ENCODE measurements at regions not wholly inside any gene's neighbourhood (a gene's known extent, or its start where the extent isn't known, plus 50 kb on each side); places are given as distances from the start of the nearest gene placed in this dataset.

- Histone ChIP-seq H3K9ac (no peak overlapping the region), H3K79me2 (ENCODE audit: insufficient read depth) (no peaks in the 10 kb centered on the region), H3K9me2 (ENCODE audit: insufficient read depth) (no peaks in the 10 kb centered on the region), H3F3A (ENCODE audit: insufficient read depth) (no peaks in the 10 kb centered on the region), H3K27me3 (replicated peaks; ENCODE audit: insufficient read depth) (no peaks in the 10 kb centered on the region), H3K4me1 (ENCODE audit: insufficient read depth) (no peaks in the 10 kb centered on the region), H4K20me1 (ENCODE audit: insufficient read depth) (no peaks in the 10 kb centered on the region), H3K4me3 (no peak overlapping the region), H2AFZ (no peak overlapping the region), H3K36me3 (ENCODE audit: low read depth) (no peaks in the 10 kb centered on the region), H3K9me3 (ENCODE audit: low read depth) (no peaks in the 10 kb centered on the region), H3K27ac (no peak overlapping the region), H3K4me2 (ENCODE audit: unreplicated experiment) (no peak overlapping the region)
- DNase-seq: no peak
- in situ Hi-C loops (cut with MboI): no loop called here
- TF ChIP-seq EZH2phosphoT487 (IDR thresholded peaks at IDR 0.05; ENCODE audit: insufficient read depth, low read depth) (no peak), EZH2 (IDR thresholded peaks at IDR 0.05; ENCODE audit: insufficient read depth, poor library complexity, severe bottlenecking) (no peak)
- 24 to 26% methylated on average over 3 of the region's 3 CpGs for WGBS, 2 experiments (ENCODE audit: low coverage in 1 of 2, low lambda C conversion rate in 2 of 2, missing lambda C conversion rate in 2 of 2)
Observed at GRCh38 chr3:77887611-77888010, 847.7 kb downstream of the ROBO2 start.

DNA sequence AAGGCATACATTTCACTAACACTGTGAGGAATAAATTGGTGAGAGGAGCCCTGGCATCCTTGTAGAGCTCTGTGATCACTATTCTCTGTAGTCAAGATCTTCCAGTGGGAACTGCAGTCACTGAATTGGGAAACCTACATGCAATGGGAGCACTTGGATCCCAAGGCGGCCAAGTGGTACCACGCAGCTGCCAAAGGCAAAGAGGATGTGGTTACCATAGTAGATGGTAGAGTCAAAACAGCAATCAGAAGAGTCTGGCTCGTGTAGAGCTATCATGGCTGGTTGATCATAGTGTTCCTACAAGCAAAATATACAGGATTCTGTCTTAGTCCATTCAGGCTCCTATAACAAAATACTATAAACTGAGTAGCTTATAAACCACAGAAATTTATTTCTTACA is 849.7 kb downstream of the ROBO2 start:
- Histone ChIP-seq H3K9ac (no peak overlapping the region), H3K9me2 (ENCODE audit: insufficient read depth) (no peaks in the 10 kb centered on the region), H3K27ac (no peak overlapping the region), H3K9me3 (ENCODE audit: low read depth) (no peaks in the 10 kb centered on the region), H2AFZ (no peak overlapping the region), H3K4me3 (no peak overlapping the region), H3K27me3 (replicated peaks; ENCODE audit: insufficient read depth) (no peaks in the 10 kb centered on the region), H3K79me2 (ENCODE audit: insufficient read depth) (no peaks in the 10 kb centered on the region), H3F3A (ENCODE audit: insufficient read depth) (no peaks in the 10 kb centered on the region), H4K20me1 (ENCODE audit: insufficient read depth) (no peaks in the 10 kb centered on the region), H3K4me2 (ENCODE audit: unreplicated experiment) (no peak overlapping the region), H3K4me1 (ENCODE audit: insufficient read depth) (no peaks in the 10 kb centered on the region), H3K36me3 (ENCODE audit: low read depth) (no peaks in the 10 kb centered on the region)
- TF ChIP-seq EZH2 (IDR thresholded peaks at IDR 0.05; ENCODE audit: insufficient read depth, poor library complexity, severe bottlenecking) (no peak), EZH2phosphoT487 (IDR thresholded peaks at IDR 0.05; ENCODE audit: insufficient read depth, low read depth) (no peak)
- in situ Hi-C loops (cut with MboI): no loop called here
- DNase-seq: no peak
- WGBS, 2 experiments (ENCODE audit: low coverage in 1 of 2, low lambda C conversion rate in 2 of 2, missing lambda C conversion rate in 2 of 2): 45 to 49% methylated on average over 3 of the region's 3 CpGs

DNA sequence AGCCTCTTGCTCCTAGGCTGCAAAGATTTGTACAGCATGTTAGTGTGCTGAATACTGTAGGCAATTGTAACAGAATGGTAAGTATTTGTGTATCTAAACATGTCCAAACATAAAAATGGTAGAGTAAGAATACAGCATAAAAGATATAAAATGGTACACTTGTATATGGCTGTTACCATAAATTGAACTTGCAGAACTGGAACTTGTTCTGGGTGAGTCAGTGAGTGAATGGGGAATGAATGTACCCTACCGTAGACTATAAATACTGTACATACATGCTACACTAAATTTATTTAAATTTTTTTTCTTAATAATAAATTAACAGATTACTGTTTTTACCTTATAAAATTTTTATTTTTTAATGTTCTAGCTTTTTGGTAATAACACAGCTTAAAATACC is 858.7 kb downstream of the ROBO2 start:
- no peaks in the 10 kb centered on the region for H4K20me1 ChIP-seq (ENCODE audit: insufficient read depth)
- no peak overlapping the region for H2AFZ ChIP-seq
- TF ChIP-seq EZH2 (IDR thresholded peaks at IDR 0.05; ENCODE audit: insufficient read depth, poor library complexity, severe bottlenecking): no peak
- no peak for TF ChIP-seq EZH2phosphoT487 (IDR thresholded peaks at IDR 0.05; ENCODE audit: insufficient read depth, low read depth)
- no peaks in the 10 kb centered on the region for H3K9me2 ChIP-seq (ENCODE audit: insufficient read depth)
- H3K36me3 ChIP-seq (ENCODE audit: low read depth): no peaks in the 10 kb centered on the region
- no peaks in the 10 kb centered on the region for H3F3A ChIP-seq (ENCODE audit: insufficient read depth)
- H3K4me3 ChIP-seq: no peak overlapping the region
- H3K9ac ChIP-seq: no peak overlapping the region
- no peak overlapping the region for H3K27ac ChIP-seq
- no peak for DNase-seq
- no peaks in the 10 kb centered on the region for H3K27me3 ChIP-seq (replicated peaks; ENCODE audit: insufficient read depth)
- no peaks in the 10 kb centered on the region for H3K79me2 ChIP-seq (ENCODE audit: insufficient read depth)
- WGBS, 2 experiments (ENCODE audit: low coverage in 1 of 2, low lambda C conversion rate in 2 of 2, missing lambda C conversion rate in 2 of 2): 33 to 43% methylated on average over 1 of the region's 1 CpG
- H3K4me2 ChIP-seq (ENCODE audit: unreplicated experiment): no peak overlapping the region
- no peaks in the 10 kb centered on the region for H3K9me3 ChIP-seq (ENCODE audit: low read depth)
- H3K4me1 ChIP-seq (ENCODE audit: insufficient read depth): no peaks in the 10 kb centered on the region
- in situ Hi-C loops (cut with MboI): no loop called here

- in situ Hi-C loops (cut with MboI): no loop called here
- WGBS, 2 experiments (ENCODE audit: low coverage in 1 of 2, low lambda C conversion rate in 2 of 2, missing lambda C conversion rate in 2 of 2): 17 to 18% methylated on average over 1 of the region's 1 CpG
- TF ChIP-seq EZH2phosphoT487 (IDR thresholded peaks at IDR 0.05; ENCODE audit: insufficient read depth, low read depth): no peak
- no peak for TF ChIP-seq EZH2 (IDR thresholded peaks at IDR 0.05; ENCODE audit: insufficient read depth, poor library complexity, severe bottlenecking)
- Histone ChIP-seq H3K36me3 (ENCODE audit: low read depth) (no peaks in the 10 kb centered on the region), H3K4me3 (no peak overlapping the region), H3F3A (ENCODE audit: insufficient read depth) (no peaks in the 10 kb centered on the region), H3K4me2 (ENCODE audit: unreplicated experiment) (no peak overlapping the region), H3K79me2 (ENCODE audit: insufficient read depth) (no peaks in the 10 kb centered on the region), H3K27ac (no peak overlapping the region), H4K20me1 (ENCODE audit: insufficient read depth) (no peaks in the 10 kb centered on the region), H3K4me1 (ENCODE audit: insufficient read depth) (no peaks in the 10 kb centered on the region), H3K9me2 (ENCODE audit: insufficient read depth) (no peaks in the 10 kb centered on the region), H3K9me3 (ENCODE audit: low read depth) (no peaks in the 10 kb centered on the region), H3K9ac (no peak overlapping the region), H2AFZ (no peak overlapping the region), H3K27me3 (replicated peaks; ENCODE audit: insufficient read depth) (no peaks in the 10 kb centered on the region)
- DNase-seq: no peak
Observed at GRCh38 chr3:77902675-77903074, 862.8 kb downstream of the ROBO2 start.

DNA sequence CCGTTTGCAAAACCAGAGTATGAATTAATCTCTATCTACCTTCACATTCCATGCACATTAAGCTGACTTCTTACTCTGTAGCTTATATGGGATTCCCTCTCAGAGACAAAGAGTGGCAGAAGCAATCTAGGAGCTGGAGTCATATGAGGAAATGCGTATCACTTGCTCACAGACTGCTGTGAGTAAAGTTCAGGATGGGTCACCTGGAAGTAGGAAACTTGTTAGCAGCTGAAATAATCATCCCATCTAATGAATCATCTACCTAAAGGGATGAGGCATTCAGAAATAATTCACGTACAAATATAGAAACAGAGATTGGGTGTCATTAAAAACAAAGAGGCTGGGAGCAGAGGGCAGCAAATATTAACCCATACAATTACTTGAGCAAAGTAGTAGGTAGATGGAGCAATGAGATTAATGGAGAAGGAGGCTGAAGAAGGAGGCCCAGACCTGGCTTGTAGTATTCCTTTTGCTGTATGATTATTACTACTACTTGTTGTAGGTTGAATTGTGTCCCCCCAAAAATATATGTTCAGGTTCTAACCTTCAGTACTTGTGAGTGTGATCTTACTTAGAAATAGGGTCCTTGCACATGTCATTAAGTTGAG is 866.3 kb downstream of the ROBO2 start:
- in situ Hi-C loops (cut with MboI): no loop called here
- Histone ChIP-seq H3K9me2 (ENCODE audit: insufficient read depth) (no peaks in the 10 kb centered on the region), H3K36me3 (ENCODE audit: low read depth) (no peaks in the 10 kb centered on the region), H2AFZ (no peak overlapping the region), H4K20me1 (ENCODE audit: insufficient read depth) (no peaks in the 10 kb centered on the region), H3K9me3 (ENCODE audit: low read depth) (no peaks in the 10 kb centered on the region), H3K4me2 (ENCODE audit: unreplicated experiment) (no peak overlapping the region), H3K27me3 (replicated peaks; ENCODE audit: insufficient read depth) (no peaks in the 10 kb centered on the region), H3K4me3 (no peak overlapping the region), H3K79me2 (ENCODE audit: insufficient read depth) (no peaks in the 10 kb centered on the region), H3F3A (ENCODE audit: insufficient read depth) (no peaks in the 10 kb centered on the region), H3K4me1 (ENCODE audit: insufficient read depth) (no peaks in the 10 kb centered on the region), H3K27ac (no peak overlapping the region), H3K9ac (no peak overlapping the region)
- no peak for DNase-seq
- WGBS, 2 experiments (ENCODE audit: low coverage in 1 of 2, low lambda C conversion rate in 2 of 2, missing lambda C conversion rate in 2 of 2): 52 to 54% methylated on average over 3 of the region's 3 CpGs
- TF ChIP-seq EZH2 (IDR thresholded peaks at IDR 0.05; ENCODE audit: insufficient read depth, poor library complexity, severe bottlenecking) (no peak), EZH2phosphoT487 (IDR thresholded peaks at IDR 0.05; ENCODE audit: insufficient read depth, low read depth) (no peak)

Data from GM23248 (cell line).